H1 (cell line): ENCODE measurements at regions not wholly inside any gene's neighbourhood (a gene's known extent, or its start where the extent isn't known, plus 50 kb on each side); places are given as distances from the start of the nearest gene placed in this dataset.

ENCODE experiments used
- CREB1 ChIP-seq: IDR thresholded peaks from 2 replicates; pipeline ENCODE4 v1.6.1; 2012; ENCODE audit warnings: inconsistent platforms
- GTF2F1 ChIP-seq: IDR thresholded peaks from 2 replicates; pipeline ENCODE4 v1.6.1; 2012; ENCODE audit warnings: low read depth, low read length, improper control_type of control experiment, borderline replicate concordance
- NRF1 ChIP-seq: IDR thresholded peaks from 2 replicates; pipeline ENCODE4 v1.6.1; 2011; ENCODE audit warnings: mild to moderate bottlenecking, low read depth, low read length, improper control_type of control experiment
- RBBP5 ChIP-seq: IDR thresholded peaks from 2 replicates; pipeline ENCODE4 v1.7.1; 2012; ENCODE audit warnings: low read depth, mild to moderate bottlenecking, inconsistent platforms, low read length, moderate library complexity, borderline replicate concordance
- RFX5 ChIP-seq: IDR thresholded peaks from 2 replicates; pipeline ENCODE4 v1.6.1; 2011; ENCODE audit warnings: low read depth, low read length, improper control_type of control experiment, borderline replicate concordance
- SP1 ChIP-seq: IDR thresholded peaks from 2 replicates; pipeline ENCODE4 v1.6.1; 2011; ENCODE audit warnings: low read depth, low read length
- TF ChIP-seq, protein P1 (sequence below): fragments of 300-600 bp; sonication (generic); IDR thresholded peaks from 2 replicates; pipeline ENCODE4 v1.7.1; 2012; ENCODE audit warnings: low read length, moderate library complexity, mild to moderate bottlenecking, inconsistent platforms; ENCODE audit not compliant: insufficient replicate concordance

- TF ChIP-seq, protein P1, sequence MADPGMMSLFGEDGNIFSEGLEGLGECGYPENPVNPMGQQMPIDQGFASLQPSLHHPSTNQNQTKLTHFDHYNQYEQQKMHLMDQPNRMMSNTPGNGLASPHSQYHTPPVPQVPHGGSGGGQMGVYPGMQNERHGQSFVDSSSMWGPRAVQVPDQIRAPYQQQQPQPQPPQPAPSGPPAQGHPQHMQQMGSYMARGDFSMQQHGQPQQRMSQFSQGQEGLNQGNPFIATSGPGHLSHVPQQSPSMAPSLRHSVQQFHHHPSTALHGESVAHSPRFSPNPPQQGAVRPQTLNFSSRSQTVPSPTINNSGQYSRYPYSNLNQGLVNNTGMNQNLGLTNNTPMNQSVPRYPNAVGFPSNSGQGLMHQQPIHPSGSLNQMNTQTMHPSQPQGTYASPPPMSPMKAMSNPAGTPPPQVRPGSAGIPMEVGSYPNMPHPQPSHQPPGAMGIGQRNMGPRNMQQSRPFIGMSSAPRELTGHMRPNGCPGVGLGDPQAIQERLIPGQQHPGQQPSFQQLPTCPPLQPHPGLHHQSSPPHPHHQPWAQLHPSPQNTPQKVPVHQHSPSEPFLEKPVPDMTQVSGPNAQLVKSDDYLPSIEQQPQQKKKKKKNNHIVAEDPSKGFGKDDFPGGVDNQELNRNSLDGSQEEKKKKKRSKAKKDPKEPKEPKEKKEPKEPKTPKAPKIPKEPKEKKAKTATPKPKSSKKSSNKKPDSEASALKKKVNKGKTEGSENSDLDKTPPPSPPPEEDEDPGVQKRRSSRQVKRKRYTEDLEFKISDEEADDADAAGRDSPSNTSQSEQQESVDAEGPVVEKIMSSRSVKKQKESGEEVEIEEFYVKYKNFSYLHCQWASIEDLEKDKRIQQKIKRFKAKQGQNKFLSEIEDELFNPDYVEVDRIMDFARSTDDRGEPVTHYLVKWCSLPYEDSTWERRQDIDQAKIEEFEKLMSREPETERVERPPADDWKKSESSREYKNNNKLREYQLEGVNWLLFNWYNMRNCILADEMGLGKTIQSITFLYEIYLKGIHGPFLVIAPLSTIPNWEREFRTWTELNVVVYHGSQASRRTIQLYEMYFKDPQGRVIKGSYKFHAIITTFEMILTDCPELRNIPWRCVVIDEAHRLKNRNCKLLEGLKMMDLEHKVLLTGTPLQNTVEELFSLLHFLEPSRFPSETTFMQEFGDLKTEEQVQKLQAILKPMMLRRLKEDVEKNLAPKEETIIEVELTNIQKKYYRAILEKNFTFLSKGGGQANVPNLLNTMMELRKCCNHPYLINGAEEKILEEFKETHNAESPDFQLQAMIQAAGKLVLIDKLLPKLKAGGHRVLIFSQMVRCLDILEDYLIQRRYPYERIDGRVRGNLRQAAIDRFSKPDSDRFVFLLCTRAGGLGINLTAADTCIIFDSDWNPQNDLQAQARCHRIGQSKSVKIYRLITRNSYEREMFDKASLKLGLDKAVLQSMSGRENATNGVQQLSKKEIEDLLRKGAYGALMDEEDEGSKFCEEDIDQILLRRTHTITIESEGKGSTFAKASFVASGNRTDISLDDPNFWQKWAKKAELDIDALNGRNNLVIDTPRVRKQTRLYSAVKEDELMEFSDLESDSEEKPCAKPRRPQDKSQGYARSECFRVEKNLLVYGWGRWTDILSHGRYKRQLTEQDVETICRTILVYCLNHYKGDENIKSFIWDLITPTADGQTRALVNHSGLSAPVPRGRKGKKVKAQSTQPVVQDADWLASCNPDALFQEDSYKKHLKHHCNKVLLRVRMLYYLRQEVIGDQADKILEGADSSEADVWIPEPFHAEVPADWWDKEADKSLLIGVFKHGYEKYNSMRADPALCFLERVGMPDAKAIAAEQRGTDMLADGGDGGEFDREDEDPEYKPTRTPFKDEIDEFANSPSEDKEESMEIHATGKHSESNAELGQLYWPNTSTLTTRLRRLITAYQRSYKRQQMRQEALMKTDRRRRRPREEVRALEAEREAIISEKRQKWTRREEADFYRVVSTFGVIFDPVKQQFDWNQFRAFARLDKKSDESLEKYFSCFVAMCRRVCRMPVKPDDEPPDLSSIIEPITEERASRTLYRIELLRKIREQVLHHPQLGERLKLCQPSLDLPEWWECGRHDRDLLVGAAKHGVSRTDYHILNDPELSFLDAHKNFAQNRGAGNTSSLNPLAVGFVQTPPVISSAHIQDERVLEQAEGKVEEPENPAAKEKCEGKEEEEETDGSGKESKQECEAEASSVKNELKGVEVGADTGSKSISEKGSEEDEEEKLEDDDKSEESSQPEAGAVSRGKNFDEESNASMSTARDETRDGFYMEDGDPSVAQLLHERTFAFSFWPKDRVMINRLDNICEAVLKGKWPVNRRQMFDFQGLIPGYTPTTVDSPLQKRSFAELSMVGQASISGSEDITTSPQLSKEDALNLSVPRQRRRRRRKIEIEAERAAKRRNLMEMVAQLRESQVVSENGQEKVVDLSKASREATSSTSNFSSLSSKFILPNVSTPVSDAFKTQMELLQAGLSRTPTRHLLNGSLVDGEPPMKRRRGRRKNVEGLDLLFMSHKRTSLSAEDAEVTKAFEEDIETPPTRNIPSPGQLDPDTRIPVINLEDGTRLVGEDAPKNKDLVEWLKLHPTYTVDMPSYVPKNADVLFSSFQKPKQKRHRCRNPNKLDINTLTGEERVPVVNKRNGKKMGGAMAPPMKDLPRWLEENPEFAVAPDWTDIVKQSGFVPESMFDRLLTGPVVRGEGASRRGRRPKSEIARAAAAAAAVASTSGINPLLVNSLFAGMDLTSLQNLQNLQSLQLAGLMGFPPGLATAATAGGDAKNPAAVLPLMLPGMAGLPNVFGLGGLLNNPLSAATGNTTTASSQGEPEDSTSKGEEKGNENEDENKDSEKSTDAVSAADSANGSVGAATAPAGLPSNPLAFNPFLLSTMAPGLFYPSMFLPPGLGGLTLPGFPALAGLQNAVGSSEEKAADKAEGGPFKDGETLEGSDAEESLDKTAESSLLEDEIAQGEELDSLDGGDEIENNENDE: no peak
- no peak for TF ChIP-seq CREB1
- TF ChIP-seq RFX5: no peak
- TF ChIP-seq NRF1: no peak
- TF ChIP-seq SP1: no peak
- no peak for TF ChIP-seq GTF2F1
- no peak for TF ChIP-seq RBBP5
- TF ChIP-seq, all 59 proteins: peak for 0
These were observed 207.7 kb downstream of the RAP2B start (continued) for GRCh38 chr3:153369561-153370374.
